HepG2 (cell line): ENCODE measurements at regions not wholly inside any gene's neighbourhood (a gene's known extent, or its start where the extent isn't known, plus 50 kb on each side); places are given as distances from the start of the nearest gene placed in this dataset.

Experiments
- ATAC-seq: fragments of 200-7000 bp; cut with Tn5 transposase; 3 replicates; pipeline ENCODE4 v1.9.1; 2020; ENCODE audit warnings: mild to moderate bottlenecking, moderate library complexity
- BruUV-seq: library from RNA; stranded (reverse); fragments of 400-500 nt; replicated peaks from 2 replicates; lab custom pipeline; 2021; lab: Mats Ljungman, UMichigan
- CTCF ChIA-PET: fragments of 300-600 bp; formaldehyde crosslinking; extraction: SDS; loops from one replicate; lab custom pipeline; 2021; ENCODE audit warnings: low total read pairs, inconsistent platforms, low intra/inter-chr PET ratio; lab: Yijun Ruan, JAX
- POLR2A ChIA-PET: fragments of 350-600 bp; sonication (Branson Sonifier 250); formaldehyde crosslinking; loops from one replicate; lab custom pipeline; 2020; ENCODE audit warnings: antibody characterized with exemption, inconsistent platforms; lab: Yijun Ruan, JAX
- DNase-seq: peaks from one replicate; pipeline ENCODE4 v3.0.0-alpha.2; 2015; ENCODE audit warnings: low spot score
- FAIRE-seq: peaks from 3 replicates; lab custom pipeline; 2011; peaks lifted over from hg19 to GRCh38; lab: Jason Lieb, UNC
- H2AFZ ChIP-seq: one replicate; pipeline ENCODE4 v1.6.1; 2011; ENCODE audit warnings: low read length, inconsistent platforms
- H3K27ac ChIP-seq: fragments of 300-600 bp; 3 replicates; pipeline ENCODE4 v1.8.0; 2011; ENCODE audit warnings: mixed run types, mild to moderate bottlenecking, mixed read lengths, low read length, inconsistent platforms; ENCODE audit not compliant: insufficient read depth; ENCODE audit errors: extremely low read length
- H3K27me3 ChIP-seq, 2 experiments: fragments of 200-600 bp in 1 of 2; 2 replicates in 1 of 2; 3 replicates in 1 of 2; pipeline versions ENCODE4 v1.6.0 to v1.8.0; 2011; ENCODE audit warnings: low read length in 2 of 2, mild to moderate bottlenecking in 2 of 2, moderate library complexity in 2 of 2, inconsistent platforms in 1 of 2; ENCODE audit not compliant: insufficient read depth in 2 of 2, control insufficient read depth in 1 of 2
- H3K36me3 ChIP-seq, 2 experiments: fragments of 200-600 bp in 1 of 2; replicated peaks in 1 of 2; 2 replicates in 1 of 2; 3 replicates in 1 of 2; pipeline versions ENCODE4 v1.5.1 to v1.8.0; 2011; ENCODE audit warnings: low read length in 2 of 2, inconsistent platforms in 1 of 2; ENCODE audit not compliant: insufficient read depth in 2 of 2, control insufficient read depth in 1 of 2
- H3K4me1 ChIP-seq: 2 replicates; pipeline ENCODE4 v1.5.1; 2012; ENCODE audit warnings: low read length, inconsistent platforms; ENCODE audit not compliant: insufficient read depth
- H3K4me2 ChIP-seq: 2 replicates; pipeline ENCODE4 v1.6.0; 2011; ENCODE audit warnings: low read depth, low read length, inconsistent platforms
- H3K4me3 ChIP-seq, 3 experiments: fragments of 200-600 bp in 1 of 3; sonication (generic), shearing (Covaris generic) in 1 of 3; replicated peaks in 1 of 3; 2 replicates each; pipeline ENCODE4 v1.5.1; 2011 to 2016; ENCODE audit warnings: low read length in 3 of 3, inconsistent platforms in 2 of 3, low read depth in 2 of 3, mild to moderate bottlenecking in 2 of 3, control low read depth in 1 of 3, mixed read lengths in 1 of 3; ENCODE audit not compliant: insufficient read depth in 1 of 3
- H3K79me2 ChIP-seq: one replicate; pipeline ENCODE4 v1.6.1; 2011; ENCODE audit warnings: low read length, inconsistent platforms; ENCODE audit not compliant: insufficient read depth
- H3K9ac ChIP-seq: 2 replicates; pipeline ENCODE4 v1.6.0; 2011; ENCODE audit warnings: mild to moderate bottlenecking, low read depth, low read length, inconsistent platforms; ENCODE audit not compliant: insufficient read depth
- H3K9me3 ChIP-seq: 2 replicates; pipeline ENCODE4 v1.5.1; 2012; ENCODE audit warnings: mild to moderate bottlenecking, low read length
- H4K20me1 ChIP-seq: 2 replicates; pipeline ENCODE4 v1.6.0; 2011; ENCODE audit warnings: inconsistent platforms, mild to moderate bottlenecking, low read length, moderate library complexity; ENCODE audit not compliant: insufficient read depth
- ADNP ChIP-seq: sonication (generic); formaldehyde crosslinking; IDR thresholded peaks from 2 replicates; pipeline ENCODE4 v1.4.0; 2020; ENCODE audit warnings: missing genetic modification reagents
- ASH2L ChIP-seq: fragments of 300-600, 200-600 bp; sonication (generic); IDR thresholded peaks from 2 replicates; pipeline ENCODE4 v1.7.0; 2017; ENCODE audit warnings: low read depth, mild to moderate bottlenecking, moderate library complexity, mixed read lengths, low read length; ENCODE audit not compliant: insufficient read length
- CBFB ChIP-seq: sonication (generic); formaldehyde crosslinking; IDR thresholded peaks from 2 replicates; pipeline ENCODE4 v1.4.0; 2020; ENCODE audit warnings: missing genetic modification reagents
- CBX2 ChIP-seq, 2 experiments: fragments of 200-600 bp in 1 of 2; sonication (generic); formaldehyde crosslinking in 1 of 2; IDR thresholded peaks; 2 replicates each; pipeline versions ENCODE4 v1.7.0 to v1.8.1; 2018 to 2022; ENCODE audit warnings: low read depth in 2 of 2, low read length in 1 of 2, mild to moderate bottlenecking in 1 of 2, missing genetic modification reagents in 1 of 2
- LBX2 ChIP-seq: sonication (generic); formaldehyde crosslinking; IDR thresholded peaks from 2 replicates; pipeline ENCODE4 v1.5.0; 2020; ENCODE audit warnings: missing genetic modification reagents, mild to moderate bottlenecking, borderline replicate concordance
- SRF ChIP-seq: IDR thresholded peaks from 2 replicates; pipeline ENCODE4 v1.6.1; 2011; ENCODE audit warnings: mild to moderate bottlenecking, low read depth, low read length, moderate library complexity
- TCF7 ChIP-seq: sonication (generic); IDR thresholded peaks from 2 replicates; pipeline ENCODE4 v1.6.1; 2016; ENCODE audit warnings: antibody characterized with exemption, low read depth
- ZNF101 ChIP-seq: sonication (generic); formaldehyde crosslinking; IDR thresholded peaks from 2 replicates; pipeline ENCODE4 v1.4.0; 2020; ENCODE audit warnings: mild to moderate bottlenecking, low read depth, missing genetic modification reagents, borderline replicate concordance
- ZNF160 ChIP-seq: sonication (generic); formaldehyde crosslinking; IDR thresholded peaks from 2 replicates; pipeline ENCODE4 v1.8.0; 2022; ENCODE audit warnings: mild to moderate bottlenecking, inconsistent platforms, missing genetic modification reagents
- ZNF232 ChIP-seq: sonication (generic); formaldehyde crosslinking; IDR thresholded peaks from 2 replicates; pipeline ENCODE4 v1.4.0; 2020; ENCODE audit warnings: missing genetic modification reagents, borderline replicate concordance
- ZNF235 ChIP-seq: sonication (generic); formaldehyde crosslinking; IDR thresholded peaks from 2 replicates; pipeline ENCODE4 v1.8.1; 2023; ENCODE audit warnings: mild to moderate bottlenecking, missing genetic modification reagents, borderline replicate concordance
- ZNF256 ChIP-seq: sonication (generic); formaldehyde crosslinking; conservative IDR thresholded peaks from 2 replicates; pipeline ENCODE4 v1.4.0; 2020; ENCODE audit warnings: missing genetic modification reagents
- ZNF317 ChIP-seq: sonication (generic); formaldehyde crosslinking; IDR thresholded peaks from 2 replicates; pipeline ENCODE4 v1.5.0; 2020; ENCODE audit warnings: mild to moderate bottlenecking, missing genetic modification reagents
- ZNF460 ChIP-seq: sonication (generic); formaldehyde crosslinking; IDR thresholded peaks from 2 replicates; pipeline ENCODE4 v1.5.1; 2020; ENCODE audit warnings: missing genetic modification reagents, mild to moderate bottlenecking, borderline replicate concordance
- ZSCAN25 ChIP-seq: sonication (generic); formaldehyde crosslinking; IDR thresholded peaks from 2 replicates; pipeline ENCODE4 v1.8.0; 2022; ENCODE audit warnings: mild to moderate bottlenecking, missing genetic modification reagents
- WGBS: methylation state at CpG from one replicate; pipeline ENCODE4 v1.1.6; 2017; ENCODE audit warnings: low lambda C conversion rate; 5-methylcytosine and 5-hydroxymethylcytosine counted together
- in situ Hi-C: cut with HindIII; loops from 2 replicates; pipeline ENCODE4 v1.10.0; 2017; ENCODE audit warnings: low pct_unique_long_range_greater_than_20kb; ENCODE audit not compliant: extremely low pct_ligation_motif_present
- intact Hi-C: fragments of 100-400 bp; cut with micrococcal nuclease; formaldehyde crosslinking; loops from one replicate; pipeline ENCODE4 v1.10.0; 2022; ENCODE audit not compliant: unreplicated experiment

- no TSS peak for BruUV-seq
- Histone ChIP-seq H3K27me3 (no peaks in the 10 kb centered on the region), H3K4me3 (no peak overlapping the region), H3K4me1 (no peaks in the 10 kb centered on the region), H2AFZ (no peak overlapping the region), H3K79me2 (no peaks in the 10 kb centered on the region), H3K27ac (no peak overlapping the region), H3K36me3 (no peaks in the 10 kb centered on the region), H3K9me3 (no peaks in the 10 kb centered on the region), H4K20me1 (no peaks in the 10 kb centered on the region), H3K4me2 (no peak overlapping the region), H3K9ac (no peak overlapping the region)
- ChIA-PET POLR2A (no interaction called here), CTCF (no interaction called here)
- TF ChIP-seq ZNF235 (CRISPR knock-in tag) (no peak), ZNF460 (CRISPR knock-in tag) (no peak), CBX2 (IDR thresholded peaks at IDR 0.05; ENCODE audit: low read depth, low read length) (no peak), CBX2 (CRISPR knock-in tag; IDR thresholded peaks at IDR 0.05; ENCODE audit: low read depth) (no peak), ZNF101 (CRISPR knock-in tag) (no peak), ZSCAN25 (CRISPR knock-in tag) (no peak), CBFB (CRISPR knock-in tag) (no peak), ZNF256 (CRISPR knock-in tag) (no peak), SRF (no peak), TCF7 (no peak), ZNF160 (CRISPR knock-in tag) (no peak), ASH2L (no peak)
- ATAC-seq (no peak), DNase-seq (no peak), FAIRE-seq (no peak)
- 18% methylated on average over 3 of the region's 3 CpGs for WGBS
- in situ Hi-C loops (no loop called here), intact Hi-C loops (no loop called here)
These were observed 215.7 kb upstream of the HNMT start for GRCh38 chr2:137748533-137748932.

- ChIA-PET POLR2A (no interaction called here), CTCF (no interaction called here)
- Histone ChIP-seq H3K27me3 (no peaks in the 10 kb centered on the region), H3K9me3 (no peaks in the 10 kb centered on the region), H3K79me2 (no peaks in the 10 kb centered on the region), H3K4me1 (no peaks in the 10 kb centered on the region), H3K4me2 (no peak overlapping the region), H3K27ac (no peak overlapping the region), H4K20me1 (no peaks in the 10 kb centered on the region), H2AFZ (no peak overlapping the region), H3K36me3 (no peaks in the 10 kb centered on the region), H3K9ac (no peak overlapping the region), H3K4me3 (no peak overlapping the region)
- intact Hi-C loops (no loop called here), in situ Hi-C loops (no loop called here)
- TF ChIP-seq ZNF232 (CRISPR knock-in tag) (no peak), LBX2 (CRISPR knock-in tag) (no peak), ADNP (CRISPR knock-in tag) (no peak), ZNF317 (CRISPR knock-in tag) (no peak)
- FAIRE-seq (no peak), DNase-seq (no peak), ATAC-seq (no peak)
- 9% methylated on average over 5 of the region's 5 CpGs for WGBS
- no TSS peak for BruUV-seq
These were observed 199.6 kb upstream of the HNMT start for GRCh38 chr2:137764646-137765045.
